Ectodermal cell (in vitro differentiated cells): ENCODE measurements at regions not wholly inside any gene's neighbourhood (a gene's known extent, or its start where the extent isn't known, plus 50 kb on each side); places are given as distances from the start of the nearest gene placed in this dataset.

ENCODE experiments used
- H3K27ac ChIP-seq: 2 replicates; pipeline ENCODE4 v1.7.0; 2013; ENCODE audit warnings: mild to moderate bottlenecking, low read depth, low read length; ENCODE audit not compliant: insufficient read depth, poor library complexity, severe bottlenecking
- H3K27me3 ChIP-seq: 2 replicates; pipeline ENCODE4 v1.7.0; 2013; ENCODE audit warnings: mild to moderate bottlenecking, low read length; ENCODE audit not compliant: insufficient read depth, control insufficient read depth, poor library complexity, severe bottlenecking
- H3K36me3 ChIP-seq: one replicate; pipeline ENCODE4 v1.7.0; 2013; ENCODE audit warnings: low read length; ENCODE audit not compliant: control insufficient read depth, insufficient read depth
- H3K4me1 ChIP-seq: one replicate; pipeline ENCODE4 v1.7.0; 2013; ENCODE audit warnings: low read length; ENCODE audit not compliant: control insufficient read depth, insufficient read depth
- H3K4me3 ChIP-seq: 2 replicates; pipeline ENCODE4 v1.7.0; 2013; ENCODE audit warnings: low read depth, low read length, control low read depth; ENCODE audit not compliant: insufficient read depth
- H3K9me3 ChIP-seq: 2 replicates; pipeline ENCODE4 v1.7.0; 2013; ENCODE audit warnings: mild to moderate bottlenecking, low read length, moderate library complexity; ENCODE audit not compliant: control insufficient read depth
- WGBS, 2 experiments: methylation state at CpG; one replicate each; pipeline ENCODE4 v1.1.7; 2013; ENCODE audit warnings: missing lambda C conversion rate in 2 of 2; 5-methylcytosine and 5-hydroxymethylcytosine counted together

DNA sequence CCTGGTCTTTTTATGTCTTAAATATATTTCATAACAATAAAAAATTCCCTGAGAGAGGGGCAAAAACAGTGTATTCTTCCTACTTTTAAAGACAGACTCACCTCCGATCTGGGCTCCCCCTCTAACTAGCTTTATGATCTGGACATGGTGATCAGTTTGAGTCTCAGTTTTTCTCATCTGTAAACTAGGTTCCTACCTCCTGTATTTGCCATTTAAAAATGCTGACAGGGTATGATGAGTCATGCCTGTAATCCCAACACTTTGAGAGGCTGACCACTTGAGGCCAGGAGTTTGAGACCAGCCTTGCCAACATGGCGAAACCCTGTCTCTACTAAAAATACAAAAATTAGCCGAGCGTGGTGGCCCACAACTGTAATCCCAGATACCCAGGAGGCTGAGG, 114.8 kb upstream of the LHX5 start:
- H3K27me3 ChIP-seq: peaks cover under 1% of the 10 kb centered on the region
- H3K4me1 ChIP-seq: peaks cover 11% of the 10 kb centered on the region
- H3K27ac ChIP-seq: no peak overlapping the region
- no peak overlapping the region for H3K4me3 ChIP-seq
- H3K36me3 ChIP-seq: no peaks in the 10 kb centered on the region
- no peaks in the 10 kb centered on the region for H3K9me3 ChIP-seq
- WGBS, 2 experiments: 86 to 87% methylated on average over 4 of the region's 4 CpGs

GRCh38 chr12:113582521-113583218, 111.0 kb upstream of the LHX5 start:
- 67 to 73% methylated on average over 5 of the region's 5 CpGs for WGBS, 2 experiments
- Histone ChIP-seq H3K27ac (no peak overlapping the region), H3K27me3 (no peaks in the 10 kb centered on the region), H3K4me3 (no peak overlapping the region), H3K4me1 (peaks cover 7% of the 10 kb centered on the region), H3K36me3 (no peaks in the 10 kb centered on the region), H3K9me3 (no peaks in the 10 kb centered on the region)

DNA sequence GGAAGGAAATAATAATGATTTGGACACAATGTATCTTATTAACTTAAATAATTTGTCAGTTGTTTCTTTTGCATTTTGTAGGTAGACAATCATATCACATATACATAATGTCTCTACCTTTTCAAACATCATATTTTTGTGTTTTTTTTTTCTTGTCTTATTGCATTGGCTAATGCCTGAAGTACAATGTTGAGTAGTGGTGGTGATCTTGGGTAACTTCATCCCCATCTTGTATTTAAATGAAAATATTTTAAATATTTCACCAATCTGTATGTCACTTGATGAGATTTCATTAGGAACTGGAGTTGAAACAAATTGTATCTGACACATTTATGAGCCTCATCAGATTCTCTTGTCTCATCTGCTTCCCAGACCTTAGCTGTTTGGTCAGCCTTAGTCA, 109.7 kb upstream of the LHX5 start:
- H3K27ac ChIP-seq: no peak overlapping the region
- H3K36me3 ChIP-seq: no peaks in the 10 kb centered on the region
- no peaks in the 10 kb centered on the region for H3K27me3 ChIP-seq
- H3K9me3 ChIP-seq: no peaks in the 10 kb centered on the region
- no peaks in the 10 kb centered on the region for H3K4me1 ChIP-seq
- H3K4me3 ChIP-seq: no peak overlapping the region

DNA sequence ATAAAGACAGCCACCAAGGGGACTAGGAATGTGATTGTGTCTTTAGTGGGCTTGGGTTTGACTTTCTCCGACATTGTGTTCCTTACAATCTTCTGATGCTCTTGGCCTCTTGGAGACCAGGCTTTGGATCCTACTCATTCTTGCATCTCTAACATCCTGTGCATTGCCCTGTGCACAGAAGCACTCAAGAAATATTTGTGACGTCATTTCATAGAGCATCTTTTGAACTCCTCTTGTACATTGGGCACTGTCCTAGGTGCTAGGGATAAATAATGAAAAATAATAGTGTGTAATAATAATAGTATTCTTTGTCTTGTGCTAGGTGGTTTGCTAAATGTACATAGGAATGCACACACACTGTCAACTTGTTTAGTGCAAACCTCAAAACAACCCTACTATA, 108.8 kb upstream of the LHX5 start:
- Histone ChIP-seq H3K36me3 (no peaks in the 10 kb centered on the region), H3K27me3 (no peaks in the 10 kb centered on the region), H3K27ac (no peak overlapping the region), H3K4me3 (no peak overlapping the region), H3K9me3 (no peaks in the 10 kb centered on the region), H3K4me1 (no peaks in the 10 kb centered on the region)
- WGBS, 2 experiments: 35 to 61% methylated on average over 2 of the region's 2 CpGs

DNA sequence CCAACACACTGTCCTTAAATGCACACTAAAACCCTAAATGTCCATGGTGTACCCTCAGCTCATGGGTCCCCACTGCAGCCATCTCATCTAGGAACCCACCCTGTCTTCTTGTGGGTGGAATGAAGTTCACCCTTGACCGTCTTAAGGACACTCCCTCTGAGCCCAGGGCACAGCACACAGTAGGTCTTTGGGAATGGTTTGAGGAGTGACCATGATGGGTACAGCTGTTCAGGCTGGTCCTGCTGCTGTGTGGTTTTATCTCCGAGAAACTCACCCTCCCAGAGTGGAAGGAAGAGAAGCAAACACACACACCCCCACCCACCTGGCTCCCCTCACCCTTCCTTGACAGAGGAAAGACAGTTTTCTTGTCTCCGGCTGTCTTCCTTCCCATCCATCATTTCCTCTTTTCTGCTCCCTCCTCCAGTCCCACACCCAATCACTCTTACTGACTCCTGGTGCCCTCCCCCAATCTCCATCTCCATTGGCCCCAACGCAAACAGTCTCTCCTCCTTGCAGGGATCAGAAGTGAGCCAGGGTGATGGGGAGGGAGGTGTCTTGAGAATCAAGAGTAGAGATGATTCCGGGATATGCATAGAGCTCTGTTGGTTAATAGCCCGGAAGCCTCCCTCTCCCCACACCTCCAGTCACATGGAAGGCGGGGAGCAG, 105.9 kb upstream of the LHX5 start:
- H3K9me3 ChIP-seq: no peaks in the 10 kb centered on the region
- no peak overlapping the region for H3K27ac ChIP-seq
- 77 to 93% methylated on average over 6 to 7 of the region's 7 CpGs for WGBS, 2 experiments
- H3K4me1 ChIP-seq: no peaks in the 10 kb centered on the region
- H3K36me3 ChIP-seq: no peaks in the 10 kb centered on the region
- no peak overlapping the region for H3K4me3 ChIP-seq
- H3K27me3 ChIP-seq: no peaks in the 10 kb centered on the region

- no peak overlapping the region for H3K27ac ChIP-seq
- H3K9me3 ChIP-seq: no peaks in the 10 kb centered on the region
- WGBS, 2 experiments: 94 to 96% methylated on average over 10 of the region's 10 CpGs
- H3K4me3 ChIP-seq: no peak overlapping the region
- no peaks in the 10 kb centered on the region for H3K4me1 ChIP-seq
- H3K27me3 ChIP-seq: no peaks in the 10 kb centered on the region
- H3K36me3 ChIP-seq: no peaks in the 10 kb centered on the region
Observed at GRCh38 chr12:113575386-113575785, 103.7 kb upstream of the LHX5 start.

GRCh38 chr12:113573148-113573547, 101.5 kb upstream of the LHX5 start:
- WGBS, 2 experiments: 94 to 95% methylated on average over 1 of the region's 1 CpG
- Histone ChIP-seq H3K27me3 (no peaks in the 10 kb centered on the region), H3K36me3 (no peaks in the 10 kb centered on the region), H3K9me3 (no peaks in the 10 kb centered on the region), H3K27ac (no peak overlapping the region), H3K4me1 (no peaks in the 10 kb centered on the region), H3K4me3 (no peak overlapping the region)

- 91 to 98% methylated on average over 3 of the region's 3 CpGs for WGBS, 2 experiments
- Histone ChIP-seq H3K36me3 (no peaks in the 10 kb centered on the region), H3K27ac (no peak overlapping the region), H3K27me3 (no peaks in the 10 kb centered on the region), H3K4me3 (no peak overlapping the region), H3K4me1 (no peaks in the 10 kb centered on the region), H3K9me3 (no peaks in the 10 kb centered on the region)
Observed at GRCh38 chr12:113571713-113572112, 100.0 kb upstream of the LHX5 start.

- Histone ChIP-seq H3K27ac (peak overlapping the region; percentile 28), H3K36me3 (no peaks in the 10 kb centered on the region), H3K9me3 (no peaks in the 10 kb centered on the region), H3K27me3 (no peaks in the 10 kb centered on the region), H3K4me1 (no peaks in the 10 kb centered on the region), H3K4me3 (no peak overlapping the region)
- WGBS, 2 experiments: 77% methylated on average over 17 of the region's 17 CpGs
Observed at GRCh38 chr12:113569806-113570205, 98.1 kb upstream of the LHX5 start.

DNA sequence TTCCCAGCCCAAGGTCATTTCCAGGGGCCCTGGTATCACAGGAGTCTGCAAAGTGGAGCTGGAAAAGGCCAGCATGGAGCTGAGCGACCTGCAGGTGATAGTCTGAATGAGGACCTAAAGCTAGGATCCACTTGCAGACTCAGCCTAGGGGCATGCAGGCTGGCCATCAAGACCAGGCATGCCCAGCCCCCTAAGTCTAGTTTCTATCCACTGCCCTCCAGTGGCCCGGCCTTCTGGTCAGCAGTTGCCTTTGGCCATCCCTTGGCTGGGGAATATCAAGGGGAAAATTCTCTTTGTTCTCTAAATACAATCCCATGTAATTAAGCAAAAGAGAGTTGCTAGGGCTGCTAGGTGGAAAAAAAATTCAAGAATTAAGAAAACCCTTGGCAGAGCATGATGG, 96.3 kb upstream of the LHX5 start:
- 93 to 94% methylated on average over 2 of the region's 2 CpGs for WGBS, 2 experiments

More for the DNA sequence above, 96.3 kb upstream of the LHX5 start:
- Histone ChIP-seq H3K4me3 (no peak overlapping the region), H3K27me3 (no peaks in the 10 kb centered on the region), H3K27ac (no peak overlapping the region), H3K36me3 (no peaks in the 10 kb centered on the region), H3K9me3 (no peaks in the 10 kb centered on the region), H3K4me1 (no peaks in the 10 kb centered on the region)
